ENCODE measurements at regions not wholly inside any gene's neighbourhood (a gene's known extent, or its start where the extent isn't known, plus 50 kb on each side); places are given as distances from the start of the nearest gene placed in this dataset.

DNA sequence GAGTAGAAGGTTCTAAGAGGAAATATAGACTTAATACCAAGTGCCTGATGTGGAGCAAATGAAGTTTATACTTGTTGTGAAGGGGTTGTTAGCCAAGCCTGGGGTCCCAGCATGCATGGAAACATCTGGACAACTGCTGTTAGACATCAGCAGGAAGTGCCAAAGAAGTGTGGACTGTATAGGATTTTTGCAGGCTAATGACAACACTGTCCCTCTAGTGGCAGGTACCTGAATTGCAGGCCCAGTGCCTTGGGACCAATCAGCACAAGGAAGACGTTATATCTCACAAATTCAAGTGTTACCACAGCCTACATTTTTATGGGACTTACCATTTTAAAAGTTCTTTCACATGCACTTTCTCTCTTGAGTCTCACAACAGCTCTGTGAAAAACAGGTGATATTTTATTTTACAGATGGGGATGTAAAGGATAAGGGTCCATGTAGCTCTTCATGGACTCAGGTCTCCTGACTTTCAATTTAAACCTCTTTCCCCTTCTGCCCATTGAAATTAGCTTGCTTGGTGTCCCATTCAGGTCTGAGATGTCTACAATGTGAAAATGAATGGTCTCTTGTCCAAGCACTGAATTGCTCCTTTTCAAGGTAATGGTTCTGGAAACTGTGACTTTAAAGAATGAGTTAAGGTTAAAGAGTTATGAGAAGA is 89.0 kb upstream of the MAP1B start:
- ChIA-PET CTCF (interaction anchor here (0.7 to 2.3 kb wide), 16 partner anchors 8 to 373 kb away, joined by 3 to 9 read pairs (median 3); no protein-coding TSS in a partner anchor), POLR2A (no interaction called here)
- H3K4me1 Mint-ChIP-seq (ENCODE audit: low read depth): peaks cover 2% of the 10 kb centered on the region
- peaks cover 32% of the 10 kb centered on the region for H3K27me3 Mint-ChIP-seq
- peak; percentile 81 for DNase-seq
- H3K36me3 Mint-ChIP-seq (ENCODE audit: low read depth): no peaks in the 10 kb centered on the region
- H3K4me3 Mint-ChIP-seq: no peak overlapping the region
- peak; percentile 67 for ATAC-seq
- H3K9me3 Mint-ChIP-seq: no peaks in the 10 kb centered on the region
- H3K27ac Mint-ChIP-seq: no peak overlapping the region
- TF ChIP-seq, protein P1, sequence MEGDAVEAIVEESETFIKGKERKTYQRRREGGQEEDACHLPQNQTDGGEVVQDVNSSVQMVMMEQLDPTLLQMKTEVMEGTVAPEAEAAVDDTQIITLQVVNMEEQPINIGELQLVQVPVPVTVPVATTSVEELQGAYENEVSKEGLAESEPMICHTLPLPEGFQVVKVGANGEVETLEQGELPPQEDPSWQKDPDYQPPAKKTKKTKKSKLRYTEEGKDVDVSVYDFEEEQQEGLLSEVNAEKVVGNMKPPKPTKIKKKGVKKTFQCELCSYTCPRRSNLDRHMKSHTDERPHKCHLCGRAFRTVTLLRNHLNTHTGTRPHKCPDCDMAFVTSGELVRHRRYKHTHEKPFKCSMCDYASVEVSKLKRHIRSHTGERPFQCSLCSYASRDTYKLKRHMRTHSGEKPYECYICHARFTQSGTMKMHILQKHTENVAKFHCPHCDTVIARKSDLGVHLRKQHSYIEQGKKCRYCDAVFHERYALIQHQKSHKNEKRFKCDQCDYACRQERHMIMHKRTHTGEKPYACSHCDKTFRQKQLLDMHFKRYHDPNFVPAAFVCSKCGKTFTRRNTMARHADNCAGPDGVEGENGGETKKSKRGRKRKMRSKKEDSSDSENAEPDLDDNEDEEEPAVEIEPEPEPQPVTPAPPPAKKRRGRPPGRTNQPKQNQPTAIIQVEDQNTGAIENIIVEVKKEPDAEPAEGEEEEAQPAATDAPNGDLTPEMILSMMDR (IDR thresholded peaks at IDR 0.05): peak; percentile 96
- intact Hi-C loops (cut with micrococcal nuclease): loop anchor here (5.0 kb wide), 1 partner anchor 236 kb away; no protein-coding TSS in a partner anchor

DNA sequence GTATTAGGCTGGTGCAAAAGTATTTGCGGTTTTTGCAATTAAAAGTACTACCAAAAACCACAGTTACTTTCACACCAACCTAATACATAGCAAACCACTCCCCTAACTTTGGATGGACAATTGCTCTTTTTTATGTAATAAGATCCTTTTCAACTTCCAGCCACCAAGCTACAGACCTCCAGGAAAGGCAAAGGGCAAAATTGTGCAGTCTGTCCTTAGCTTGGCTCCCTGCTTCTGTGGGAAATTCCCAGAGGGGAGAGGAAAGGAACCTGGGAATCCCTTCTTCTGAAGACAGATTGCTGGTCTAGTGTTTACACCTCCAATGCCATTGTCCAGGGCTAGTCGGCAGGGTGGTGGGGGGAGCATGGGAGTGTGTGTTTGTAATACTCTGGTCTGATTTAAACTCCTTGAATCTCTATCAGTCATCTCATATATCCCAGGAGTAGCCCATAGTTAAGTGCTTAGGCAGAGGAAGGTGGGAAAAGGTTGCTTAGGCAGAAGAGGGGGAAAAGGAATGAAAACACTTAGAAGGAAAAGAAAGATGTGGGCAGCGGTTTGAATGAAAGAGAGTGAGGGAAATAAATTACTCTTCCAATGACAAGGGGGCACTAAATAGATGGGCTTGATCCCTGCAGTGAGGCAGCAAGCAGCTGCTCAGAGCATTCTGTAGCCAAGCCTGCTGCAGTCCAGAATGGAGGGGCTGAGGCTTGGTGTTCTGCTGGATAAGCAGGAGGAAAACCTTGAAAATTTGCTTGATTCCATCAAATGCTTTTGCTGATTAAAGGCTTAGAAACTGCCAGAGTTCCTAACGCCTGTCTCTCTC is 86.9 kb upstream of the MAP1B start:
- H3K4me1 Mint-ChIP-seq (ENCODE audit: low read depth): peaks cover under 1% of the 10 kb centered on the region
- DNase-seq (no peak), ATAC-seq (no peak)
- H3K27ac Mint-ChIP-seq: no peak overlapping the region
- TF ChIP-seq, protein P1 (IDR thresholded peaks at IDR 0.05): no peak
- CTCF ChIA-PET: interaction anchor here (1.0 to 2.3 kb wide), 4 partner anchors 9 to 20 kb away, joined by 3 to 9 read pairs (median 7); no protein-coding TSS in a partner anchor
- no peaks in the 10 kb centered on the region for H3K36me3 Mint-ChIP-seq (ENCODE audit: low read depth)
- peaks cover 27% of the 10 kb centered on the region for H3K27me3 Mint-ChIP-seq
- H3K4me3 Mint-ChIP-seq: no peak overlapping the region
- H3K9me3 Mint-ChIP-seq: peaks cover 2% of the 10 kb centered on the region
- intact Hi-C loops (cut with micrococcal nuclease): no loop called here
- POLR2A ChIA-PET: interaction anchor here (0.6 to 1.3 kb wide), 2 partner anchors 10 to 1181 kb away, joined by 3 to 4 read pairs; no protein-coding TSS in a partner anchor

DNA sequence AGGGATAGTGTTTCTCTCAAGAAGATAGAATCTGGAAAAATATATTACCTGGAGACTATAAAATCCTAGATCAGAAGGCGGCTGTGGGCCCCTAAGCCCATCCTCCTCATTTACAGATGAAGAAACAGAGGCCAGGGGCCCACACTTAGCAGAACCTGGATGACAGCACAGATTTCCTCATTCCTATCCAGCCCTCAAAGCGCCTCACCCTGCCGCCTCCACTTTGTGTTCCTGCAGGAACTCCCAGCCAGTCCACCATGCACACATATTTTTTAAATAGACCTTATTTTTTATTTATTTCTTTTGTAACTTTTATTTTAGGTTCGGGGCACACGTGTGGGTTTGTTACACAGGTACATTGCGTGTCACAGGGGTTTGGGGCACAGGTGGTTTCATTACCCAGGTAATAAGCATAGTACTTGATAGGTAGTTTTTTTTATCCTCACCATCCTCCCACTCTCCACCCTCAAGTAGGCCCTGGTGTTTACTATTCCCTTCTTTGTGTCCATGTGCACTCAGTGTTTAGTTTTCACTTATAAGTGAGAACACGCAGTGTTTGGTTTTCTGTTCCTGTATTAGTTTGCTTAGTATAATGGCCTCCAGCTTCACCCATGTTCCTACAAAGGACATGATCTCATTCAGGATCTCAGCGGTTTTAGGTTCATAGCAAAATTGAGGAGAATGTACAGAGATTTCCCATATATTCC is 85.5 kb upstream of the MAP1B start:
- Mint-ChIP-seq H3K36me3 (ENCODE audit: low read depth) (no peaks in the 10 kb centered on the region), H3K27ac (no peak overlapping the region), H3K4me1 (ENCODE audit: low read depth) (no peaks in the 10 kb centered on the region), H3K9me3 (peaks cover 2% of the 10 kb centered on the region), H3K27me3 (peaks cover 25% of the 10 kb centered on the region), H3K4me3 (no peak overlapping the region)
- ChIA-PET POLR2A (no interaction called here), CTCF (no interaction called here)
- DNase-seq: no peak
- intact Hi-C loops (cut with micrococcal nuclease): no loop called here
- no peak for ATAC-seq
- TF ChIP-seq, protein P1 (IDR thresholded peaks at IDR 0.05): no peak

DNA sequence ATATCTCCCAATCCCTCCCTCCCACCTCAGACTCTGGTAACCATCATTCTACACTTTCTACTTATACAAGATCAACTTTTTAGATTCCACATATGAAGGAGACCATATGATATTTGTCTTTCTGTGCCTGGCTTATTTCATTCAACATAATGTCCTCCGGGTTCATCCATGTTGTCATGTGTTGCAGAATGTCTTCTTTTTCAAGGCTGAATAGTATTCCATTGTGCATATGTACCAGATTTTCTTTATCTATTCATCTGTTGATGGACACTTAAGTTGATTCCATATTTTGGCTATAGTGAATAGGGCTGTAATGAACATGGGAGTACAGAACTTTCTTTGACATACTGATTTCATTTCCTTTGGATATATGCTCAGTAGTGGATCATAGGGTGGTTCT is 78.9 kb upstream of the MAP1B start:
- H3K27me3 Mint-ChIP-seq: peaks cover 12% of the 10 kb centered on the region
- CTCF ChIA-PET: interaction anchor here (2.7 kb wide), 1 partner anchor 9 kb away, joined by 9 read pairs; no protein-coding TSS in a partner anchor
- POLR2A ChIA-PET: no interaction called here
- H3K9me3 Mint-ChIP-seq: peaks cover 6% of the 10 kb centered on the region
- ATAC-seq: no peak
- H3K36me3 Mint-ChIP-seq (ENCODE audit: low read depth): no peaks in the 10 kb centered on the region
- intact Hi-C loops (cut with micrococcal nuclease): no loop called here
- no peak overlapping the region for H3K27ac Mint-ChIP-seq
- no peak for DNase-seq
- TF ChIP-seq, protein P1 (IDR thresholded peaks at IDR 0.05): no peak
- H3K4me1 Mint-ChIP-seq (ENCODE audit: low read depth): no peaks in the 10 kb centered on the region
- H3K4me3 Mint-ChIP-seq: no peak overlapping the region

Data from activated CD8-positive, alpha-beta T cell treated with anti-CD3 and anti-CD28 coated beads for 36 hours (primary cell).